Neural cell (in vitro differentiated cells): ENCODE measurements at regions not wholly inside any gene's neighbourhood (a gene's known extent, or its start where the extent isn't known, plus 50 kb on each side); places are given as distances from the start of the nearest gene placed in this dataset.

Source experiments
- H2AFZ ChIP-seq: fragments of 200-600, 300-800 bp; sonication (generic), shearing (Covaris generic); 2 replicates; pipeline ENCODE4 v1.6.0; 2014; ENCODE audit warnings: low read depth, mild to moderate bottlenecking, antibody characterized with exemption, low read length, moderate library complexity
- H3F3A ChIP-seq: fragments of 200-600 bp; shearing (Covaris generic); 2 replicates; pipeline ENCODE4 v1.6.1; 2016; ENCODE audit warnings: mild to moderate bottlenecking, moderate library complexity, mixed read lengths, antibody characterized with exemption, low read length; ENCODE audit not compliant: insufficient read depth, poor library complexity, severe bottlenecking
- H3K27ac ChIP-seq: fragments of 200-600, 300-800 bp; sonication (generic), shearing (Covaris generic); 2 replicates; pipeline ENCODE4 v1.5.1; 2014; ENCODE audit warnings: mild to moderate bottlenecking, low read length, moderate library complexity
- H3K27me3 ChIP-seq: fragments of 300-800, 200-600 bp; sonication (generic), shearing (Covaris generic); 2 replicates; pipeline ENCODE4 v1.6.0; 2014; ENCODE audit warnings: mild to moderate bottlenecking, low read depth, low read length, moderate library complexity; ENCODE audit not compliant: insufficient read depth
- H3K36me3 ChIP-seq: fragments of 300-800, 200-600 bp; sonication (generic), shearing (Covaris generic); 2 replicates; pipeline ENCODE4 v1.5.1; 2014; ENCODE audit warnings: mild to moderate bottlenecking, antibody characterized with exemption, low read length, moderate library complexity; ENCODE audit not compliant: insufficient read depth
- H3K4me2 ChIP-seq: fragments of 300-800, 200-600 bp; sonication (generic), shearing (Covaris generic); 2 replicates; pipeline ENCODE4 v1.6.0; 2014; ENCODE audit warnings: mild to moderate bottlenecking, low read length
- H3K4me3 ChIP-seq: fragments of 300-800, 200-600 bp; sonication (generic), shearing (Covaris generic); 2 replicates; pipeline ENCODE4 v1.5.1; 2014; ENCODE audit warnings: mild to moderate bottlenecking, low read length, moderate library complexity
- H3K79me2 ChIP-seq: fragments of 200-600 bp; shearing (Covaris generic); replicated peaks from 2 replicates; pipeline ENCODE4 v1.6.0; 2014; ENCODE audit warnings: mild to moderate bottlenecking, low read length, moderate library complexity; ENCODE audit not compliant: insufficient read depth
- H3K9ac ChIP-seq: fragments of 300-800, 200-600 bp; sonication (generic), shearing (Covaris generic); 2 replicates; pipeline ENCODE4 v1.6.1; 2016; ENCODE audit warnings: mild to moderate bottlenecking, low read length, mixed read lengths
- H3K9me2 ChIP-seq: fragments of 200-600 bp; shearing (Covaris generic); 2 replicates; pipeline ENCODE4 v1.6.1; 2016; ENCODE audit warnings: mild to moderate bottlenecking, low read length, mixed read lengths; ENCODE audit not compliant: insufficient read depth
- H3K9me3 ChIP-seq: fragments of 200-600, 300-800 bp; sonication (generic), shearing (Covaris generic); 2 replicates; pipeline ENCODE4 v1.6.1; 2016; ENCODE audit warnings: mild to moderate bottlenecking, mixed run types, low read length, moderate library complexity, mixed read lengths
- H4K20me1 ChIP-seq: fragments of 200-600 bp; shearing (Covaris generic); 2 replicates; pipeline ENCODE4 v1.6.1; 2016; ENCODE audit warnings: mild to moderate bottlenecking, mixed run types; ENCODE audit not compliant: insufficient read depth
- CTCF ChIP-seq: fragments of 450-650 bp; IDR thresholded peaks from 2 replicates; pipeline ENCODE4 v1.5.1; 2014; ENCODE audit warnings: antibody characterized with exemption, mild to moderate bottlenecking, moderate library complexity; ENCODE audit not compliant: poor library complexity, severe bottlenecking
- EP300 ChIP-seq: fragments of 450-650 bp; conservative IDR thresholded peaks from 2 replicates; pipeline ENCODE4 v1.6.1; 2014; ENCODE audit warnings: antibody characterized with exemption, mild to moderate bottlenecking, moderate library complexity; ENCODE audit not compliant: poor library complexity, severe bottlenecking
- EZH2 ChIP-seq: fragments of 200-600, 300-800 bp; shearing (Covaris generic), sonication (generic); IDR thresholded peaks from 2 replicates; pipeline ENCODE4 v1.6.1; 2014; ENCODE audit warnings: antibody characterized with exemption, low read length, borderline replicate concordance, mild to moderate bottlenecking; ENCODE audit not compliant: insufficient read depth, poor library complexity, severe bottlenecking
- MXI1 ChIP-seq: fragments of 450-650 bp; conservative IDR thresholded peaks from 2 replicates; pipeline ENCODE4 v1.6.1; 2014; ENCODE audit warnings: antibody characterized with exemption, mild to moderate bottlenecking; ENCODE audit not compliant: poor library complexity, severe bottlenecking
- POLR2AphosphoS5 ChIP-seq: IDR thresholded peaks from 2 replicates; pipeline ENCODE4 v1.6.1; 2012
- RAD21 ChIP-seq: fragments of 450-650 bp; conservative IDR thresholded peaks from 2 replicates; pipeline ENCODE4 v1.6.1; 2014; ENCODE audit warnings: antibody characterized with exemption, mild to moderate bottlenecking, moderate library complexity
- REST ChIP-seq: IDR thresholded peaks from 2 replicates; pipeline ENCODE4 v1.6.1; 2012; ENCODE audit warnings: borderline replicate concordance
- SMC3 ChIP-seq: fragments of 450-650 bp; conservative IDR thresholded peaks from 2 replicates; pipeline ENCODE4 v1.6.1; 2014; ENCODE audit warnings: antibody characterized with exemption, mild to moderate bottlenecking, moderate library complexity; ENCODE audit not compliant: poor library complexity
- TAF1 ChIP-seq: IDR thresholded peaks from 2 replicates; pipeline ENCODE4 v1.6.1; 2012; ENCODE audit warnings: low read depth

GRCh38 chr20:59422872-59423544 is 122.6 kb downstream of the EDN3 start:
- H3K9ac ChIP-seq = no peak overlapping the region
- no peaks in the 10 kb centered on the region for H3K9me2 ChIP-seq
- H3F3A ChIP-seq = no peaks in the 10 kb centered on the region
- H3K27ac ChIP-seq = no peak overlapping the region
- H3K4me3 ChIP-seq = no peak overlapping the region
- no peaks in the 10 kb centered on the region for H3K9me3 ChIP-seq
- TF ChIP-seq POLR2AphosphoS5 (no peak), CTCF (no peak)
- no peaks in the 10 kb centered on the region for H3K36me3 ChIP-seq
- no peaks in the 10 kb centered on the region for H4K20me1 ChIP-seq
- no peaks in the 10 kb centered on the region for H3K27me3 ChIP-seq
- H3K4me2 ChIP-seq = no peak overlapping the region
- H2AFZ ChIP-seq = no peak overlapping the region
- H3K79me2 ChIP-seq = no peaks in the 10 kb centered on the region

GRCh38 chr20:59424976-59425375 is 124.6 kb downstream of the EDN3 start:
- no peaks in the 10 kb centered on the region for H3K9me3 ChIP-seq

GRCh38 chr20:59425572-59425971 is 125.2 kb downstream of the EDN3 start:
- Histone ChIP-seq H3K27ac (no peak overlapping the region), H3K4me2 (no peak overlapping the region), H3F3A (no peaks in the 10 kb centered on the region), H3K9me2 (no peaks in the 10 kb centered on the region), H3K9ac (no peak overlapping the region), H3K4me3 (no peak overlapping the region), H2AFZ (no peak overlapping the region), H3K9me3 (no peaks in the 10 kb centered on the region), H3K79me2 (no peaks in the 10 kb centered on the region), H3K36me3 (no peaks in the 10 kb centered on the region), H4K20me1 (no peaks in the 10 kb centered on the region), H3K27me3 (no peaks in the 10 kb centered on the region)
- TF ChIP-seq REST (no peak), RAD21 (no peak), EZH2 (no peak), EP300 (no peak), POLR2AphosphoS5 (no peak), SMC3 (no peak), TAF1 (no peak), MXI1 (no peak)

More at GRCh38 chr20:59424976-59425375, 124.6 kb downstream of the EDN3 start:
- Histone ChIP-seq H3K4me3 (no peak overlapping the region), H3K27me3 (no peaks in the 10 kb centered on the region), H3K36me3 (no peaks in the 10 kb centered on the region), H3F3A (no peaks in the 10 kb centered on the region), H4K20me1 (no peaks in the 10 kb centered on the region), H2AFZ (no peak overlapping the region), H3K4me2 (no peak overlapping the region), H3K9ac (no peak overlapping the region), H3K79me2 (no peaks in the 10 kb centered on the region), H3K9me2 (no peaks in the 10 kb centered on the region), H3K27ac (no peak overlapping the region)
- TF ChIP-seq RAD21 = no peak
- no peak for TF ChIP-seq TAF1
- TF ChIP-seq EP300 = no peak
- TF ChIP-seq CTCF = no peak
- no peak for TF ChIP-seq EZH2
- TF ChIP-seq POLR2AphosphoS5 = no peak
- TF ChIP-seq SMC3 = no peak
- no peak for TF ChIP-seq MXI1
